Testis (tissue), 2 donors: ENCODE measurements at regions not wholly inside any gene's neighbourhood (a gene's known extent, or its start where the extent isn't known, plus 50 kb on each side); places are given as distances from the start of the nearest gene placed in this dataset.

Experiments
- DNase-seq: peaks from one replicate; pipeline ENCODE4 v3.0.0-alpha.2; 2019
- H3K27ac ChIP-seq, 2 donors: fragments of 200-600 bp; sonication (generic); one replicate each; pipeline ENCODE4 v1.5.1; 2019
- H3K27me3 ChIP-seq: fragments of 200-600 bp; sonication (generic); one replicate; pipeline ENCODE4 v1.5.1; 2019
- H3K36me3 ChIP-seq: fragments of 200-600 bp; sonication (generic); one replicate; pipeline ENCODE4 v1.5.1; 2017; ENCODE audit warnings: low read depth; ENCODE audit errors: missing control alignments
- H3K4me1 ChIP-seq: fragments of 200-600 bp; sonication (generic); one replicate; pipeline ENCODE4 v1.5.1; 2019
- H3K4me3 ChIP-seq, 2 donors: fragments of 200-600 bp; sonication (generic); one replicate each; pipeline ENCODE4 v1.5.1; 2017 to 2019
- H3K9me3 ChIP-seq: fragments of 200-600 bp; sonication (generic); one replicate; pipeline ENCODE4 v1.5.1; 2017
- POLR2A ChIP-seq: fragments of 450-650 bp; IDR thresholded peaks from one replicate; pipeline ENCODE4 v1.6.1; 2017; ENCODE audit warnings: antibody characterized with exemption, mild to moderate bottlenecking, moderate library complexity
- WGBS, 2 donors: methylation state at CpG; one replicate each; pipeline ENCODE4 v1.1.5; 2018; 5-methylcytosine and 5-hydroxymethylcytosine counted together
- intact Hi-C: fragments of 100-400 bp; cut with DNase I; formaldehyde crosslinking; loops from one replicate; pipeline ENCODE4 v1.15.1; 2023; ENCODE audit warnings: low total_unique reads
- TF ChIP-seq, protein P1 (sequence below), 3 experiments: fragments of 450-650 bp in 2 of 3; fragments of 200-600 bp in 1 of 3; sonication (generic) in 1 of 3; IDR thresholded peaks; one replicate each; pipeline ENCODE4 v1.5.1; 2016 to 2019; ENCODE audit warnings: antibody characterized with exemption in 3 of 3, mild to moderate bottlenecking in 2 of 3, moderate library complexity in 1 of 3

DNA sequence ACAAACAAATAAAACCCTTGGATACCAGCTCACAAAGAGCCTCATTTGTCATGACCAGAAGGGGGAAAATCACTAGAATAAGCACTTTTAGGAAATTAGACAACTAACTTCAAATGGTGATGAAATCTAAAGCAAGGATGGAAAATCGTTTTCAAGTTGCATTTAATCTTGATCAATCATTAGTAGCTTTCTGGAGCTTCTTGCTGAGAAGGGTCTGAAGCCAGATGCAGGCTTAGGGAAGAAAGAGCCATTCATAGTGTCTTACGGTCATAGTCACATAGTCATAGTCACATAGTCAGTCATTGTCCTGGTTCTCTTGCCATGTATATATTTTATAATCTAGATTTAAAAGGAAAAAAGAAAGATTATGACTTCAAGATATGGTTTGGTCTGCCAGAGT is 610.5 kb downstream of the ACTL7B start:
- no peak for DNase-seq
- Histone ChIP-seq H3K27ac (no peak overlapping the region), H3K4me3 (no peak overlapping the region), H3K27me3 (no peaks in the 10 kb centered on the region), H3K9me3 (no peaks in the 10 kb centered on the region), H3K4me1 (no peaks in the 10 kb centered on the region), H3K36me3 (no peaks in the 10 kb centered on the region)
- no peak for TF ChIP-seq POLR2A
- TF ChIP-seq, protein P1, sequence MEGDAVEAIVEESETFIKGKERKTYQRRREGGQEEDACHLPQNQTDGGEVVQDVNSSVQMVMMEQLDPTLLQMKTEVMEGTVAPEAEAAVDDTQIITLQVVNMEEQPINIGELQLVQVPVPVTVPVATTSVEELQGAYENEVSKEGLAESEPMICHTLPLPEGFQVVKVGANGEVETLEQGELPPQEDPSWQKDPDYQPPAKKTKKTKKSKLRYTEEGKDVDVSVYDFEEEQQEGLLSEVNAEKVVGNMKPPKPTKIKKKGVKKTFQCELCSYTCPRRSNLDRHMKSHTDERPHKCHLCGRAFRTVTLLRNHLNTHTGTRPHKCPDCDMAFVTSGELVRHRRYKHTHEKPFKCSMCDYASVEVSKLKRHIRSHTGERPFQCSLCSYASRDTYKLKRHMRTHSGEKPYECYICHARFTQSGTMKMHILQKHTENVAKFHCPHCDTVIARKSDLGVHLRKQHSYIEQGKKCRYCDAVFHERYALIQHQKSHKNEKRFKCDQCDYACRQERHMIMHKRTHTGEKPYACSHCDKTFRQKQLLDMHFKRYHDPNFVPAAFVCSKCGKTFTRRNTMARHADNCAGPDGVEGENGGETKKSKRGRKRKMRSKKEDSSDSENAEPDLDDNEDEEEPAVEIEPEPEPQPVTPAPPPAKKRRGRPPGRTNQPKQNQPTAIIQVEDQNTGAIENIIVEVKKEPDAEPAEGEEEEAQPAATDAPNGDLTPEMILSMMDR (IDR thresholded peaks at IDR 0.05): no peak
- 70 to 75% methylated on average over 2 of the region's 2 CpGs for WGBS, 2 donors
- intact Hi-C loops: no loop called here

DNA sequence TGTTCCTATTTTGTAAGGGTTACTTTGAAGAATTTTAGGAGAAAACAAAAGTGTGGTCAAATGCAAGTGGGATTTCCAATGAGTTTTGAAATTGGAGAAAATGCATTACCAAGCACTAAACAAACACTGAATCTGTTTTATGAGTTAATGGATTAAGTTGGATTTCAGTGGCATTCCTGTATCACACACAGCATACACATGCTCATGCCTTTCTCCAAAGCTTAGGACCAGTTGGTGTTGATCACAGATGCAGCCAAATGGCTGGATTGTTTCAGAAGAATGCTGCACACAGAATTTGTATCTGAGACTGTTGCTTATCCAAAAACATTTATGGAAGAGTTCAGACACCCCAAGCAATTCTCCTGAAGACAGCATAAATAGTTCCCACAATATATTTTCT is 611.1 kb downstream of the ACTL7B start:
- Histone ChIP-seq H3K9me3 (no peaks in the 10 kb centered on the region), H3K4me1 (no peaks in the 10 kb centered on the region), H3K36me3 (no peaks in the 10 kb centered on the region), H3K27me3 (no peaks in the 10 kb centered on the region), H3K4me3 (no peak overlapping the region), H3K27ac (no peak overlapping the region)
- intact Hi-C loops: no loop called here
- no peak for DNase-seq
- no peak for TF ChIP-seq POLR2A
- TF ChIP-seq, protein P1 (IDR thresholded peaks at IDR 0.05): no peak

DNA sequence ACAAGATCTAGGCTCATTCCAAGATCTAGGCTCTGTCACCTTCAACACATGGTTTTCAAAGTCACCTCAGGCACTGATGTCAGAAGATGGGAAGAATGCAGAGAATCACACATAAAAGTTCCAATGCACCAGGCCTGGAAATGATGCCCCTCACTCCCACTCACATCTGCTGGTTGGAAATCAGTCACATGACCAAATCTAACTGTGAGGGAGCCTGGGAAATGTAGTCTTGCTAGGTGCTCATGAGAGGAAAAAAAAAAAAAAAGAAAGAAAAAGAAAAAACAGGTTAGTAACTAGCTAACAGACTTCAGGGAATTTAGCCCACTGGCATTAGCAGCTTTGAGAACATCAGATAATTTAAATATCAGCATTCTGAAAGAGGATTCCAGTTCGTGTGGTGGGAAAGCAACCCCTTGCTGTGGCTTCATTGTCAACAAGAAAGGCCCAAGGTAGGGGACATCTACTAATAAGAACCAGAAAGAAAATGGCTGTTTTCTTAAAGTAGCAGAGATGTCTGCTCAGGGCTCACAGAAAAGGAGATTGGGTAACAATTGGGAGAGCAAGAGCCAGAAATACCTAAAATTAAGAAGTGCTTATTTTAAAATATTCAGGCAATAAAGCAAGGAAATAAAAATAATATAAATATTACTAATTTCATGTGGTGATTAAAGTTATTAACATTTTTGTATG is 614.3 kb downstream of the ACTL7B start:
- Histone ChIP-seq H3K4me1 (no peaks in the 10 kb centered on the region), H3K4me3 (no peak overlapping the region), H3K9me3 (no peaks in the 10 kb centered on the region), H3K27ac (no peak overlapping the region), H3K27me3 (no peaks in the 10 kb centered on the region), H3K36me3 (no peaks in the 10 kb centered on the region)
- no peak for DNase-seq
- intact Hi-C loops: no loop called here
- TF ChIP-seq, protein P1 (IDR thresholded peaks at IDR 0.05): no peak
- TF ChIP-seq POLR2A: no peak
- WGBS, 2 donors: 61 to 84% methylated on average over 1 of the region's 1 CpG

DNA sequence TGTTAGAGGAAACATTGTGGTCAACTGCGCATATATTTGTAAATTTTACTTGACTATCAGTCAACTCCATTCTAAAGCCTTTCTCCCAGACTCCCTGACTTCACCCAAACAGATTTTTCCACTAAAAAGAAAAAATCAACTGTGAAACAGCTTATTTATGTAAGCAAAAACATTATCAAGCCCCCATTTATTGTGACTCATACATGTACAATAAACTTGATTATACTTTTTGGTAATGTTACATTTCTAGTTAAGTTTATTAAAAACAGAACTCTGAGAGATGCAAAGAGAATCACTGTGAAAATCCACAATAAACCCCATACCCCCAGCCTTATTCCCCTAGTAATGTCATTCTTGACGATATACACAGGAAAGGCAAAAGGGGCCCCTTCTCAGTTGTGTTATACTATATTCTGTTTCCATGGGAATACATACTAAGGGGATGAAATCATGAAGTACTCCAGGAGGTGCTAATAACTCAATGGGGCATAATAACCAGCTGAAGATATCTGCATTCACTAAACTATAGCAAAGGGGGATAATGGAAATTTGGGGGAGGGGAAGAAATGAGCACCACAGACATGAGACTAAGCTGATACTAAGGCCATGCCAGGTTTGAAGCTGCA is 616.0 kb downstream of the ACTL7B start:
- WGBS, 2 donors: 89 to 93% methylated on average over 2 of the region's 2 CpGs
- H3K4me3 ChIP-seq: no peak overlapping the region
- no peaks in the 10 kb centered on the region for H3K27me3 ChIP-seq
- no peak overlapping the region for H3K27ac ChIP-seq
- no peaks in the 10 kb centered on the region for H3K36me3 ChIP-seq
- no peak for DNase-seq
- H3K4me1 ChIP-seq: no peaks in the 10 kb centered on the region
- no peaks in the 10 kb centered on the region for H3K9me3 ChIP-seq
- no peak for TF ChIP-seq POLR2A
- TF ChIP-seq, protein P1 (IDR thresholded peaks at IDR 0.05): no peak
- intact Hi-C loops: no loop called here

DNA sequence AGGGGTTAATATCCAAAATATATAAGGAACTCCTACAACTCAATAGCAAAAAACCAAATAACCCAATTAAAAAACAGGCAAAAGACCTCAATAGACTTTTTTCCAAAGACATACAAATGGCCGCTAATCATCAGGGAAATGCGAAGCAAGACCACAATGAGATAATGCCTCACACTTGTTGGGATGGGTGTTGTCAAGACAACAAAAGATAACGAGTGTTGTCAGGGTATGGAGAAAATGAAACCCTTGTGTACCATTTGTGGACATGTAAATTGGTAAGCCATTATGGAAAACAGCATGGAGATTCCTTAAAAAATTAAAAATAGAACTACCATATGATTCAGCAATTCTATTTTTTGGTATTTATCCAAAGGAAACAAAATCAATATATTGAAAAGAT is 620.2 kb downstream of the ACTL7B start:
- H3K36me3 ChIP-seq: no peaks in the 10 kb centered on the region
- no peaks in the 10 kb centered on the region for H3K9me3 ChIP-seq
- no peaks in the 10 kb centered on the region for H3K4me1 ChIP-seq
- intact Hi-C loops: no loop called here
- no peak for TF ChIP-seq POLR2A
- TF ChIP-seq, protein P1 (IDR thresholded peaks at IDR 0.05): no peak
- no peak for DNase-seq
- H3K27ac ChIP-seq: no peak overlapping the region
- no peaks in the 10 kb centered on the region for H3K27me3 ChIP-seq
- WGBS, 2 donors: 84 to 90% methylated on average over 3 of the region's 3 CpGs
- no peak overlapping the region for H3K4me3 ChIP-seq
